ENCODE measurements at regions not wholly inside any gene's neighbourhood (a gene's known extent, or its start where the extent isn't known, plus 50 kb on each side); places are given as distances from the start of the nearest gene placed in this dataset.

DNA sequence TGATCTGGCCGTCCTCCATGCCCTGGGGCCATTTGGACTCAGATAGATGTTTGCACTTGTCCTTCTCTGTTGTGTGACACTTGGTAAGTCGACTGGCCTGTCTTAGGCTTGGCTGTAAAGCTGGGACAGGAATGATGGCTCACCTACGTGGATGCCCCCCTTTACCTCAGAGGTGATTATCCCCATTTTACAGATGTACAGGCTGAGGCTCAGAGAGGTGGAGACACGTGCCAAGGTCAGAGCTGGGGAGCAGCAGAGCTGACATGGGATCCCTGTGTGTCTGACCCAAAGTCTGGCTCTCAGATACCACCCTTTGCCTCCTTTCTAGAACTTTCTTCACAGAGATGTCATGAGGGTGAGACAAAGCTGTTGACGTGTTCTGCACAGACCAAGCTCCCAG is 71.3 kb upstream of the CIBAR2 start:
- in situ Hi-C loops (cut with HindIII; ENCODE audit: low sequenced_read_pairs) = no loop called here
- no peak overlapping the region for H3K4me3 ChIP-seq (ENCODE audit: low read depth, low read length)
- no peak for DNase-seq (ENCODE audit: low read depth)
- TF ChIP-seq, protein P1, sequence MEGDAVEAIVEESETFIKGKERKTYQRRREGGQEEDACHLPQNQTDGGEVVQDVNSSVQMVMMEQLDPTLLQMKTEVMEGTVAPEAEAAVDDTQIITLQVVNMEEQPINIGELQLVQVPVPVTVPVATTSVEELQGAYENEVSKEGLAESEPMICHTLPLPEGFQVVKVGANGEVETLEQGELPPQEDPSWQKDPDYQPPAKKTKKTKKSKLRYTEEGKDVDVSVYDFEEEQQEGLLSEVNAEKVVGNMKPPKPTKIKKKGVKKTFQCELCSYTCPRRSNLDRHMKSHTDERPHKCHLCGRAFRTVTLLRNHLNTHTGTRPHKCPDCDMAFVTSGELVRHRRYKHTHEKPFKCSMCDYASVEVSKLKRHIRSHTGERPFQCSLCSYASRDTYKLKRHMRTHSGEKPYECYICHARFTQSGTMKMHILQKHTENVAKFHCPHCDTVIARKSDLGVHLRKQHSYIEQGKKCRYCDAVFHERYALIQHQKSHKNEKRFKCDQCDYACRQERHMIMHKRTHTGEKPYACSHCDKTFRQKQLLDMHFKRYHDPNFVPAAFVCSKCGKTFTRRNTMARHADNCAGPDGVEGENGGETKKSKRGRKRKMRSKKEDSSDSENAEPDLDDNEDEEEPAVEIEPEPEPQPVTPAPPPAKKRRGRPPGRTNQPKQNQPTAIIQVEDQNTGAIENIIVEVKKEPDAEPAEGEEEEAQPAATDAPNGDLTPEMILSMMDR (IDR thresholded peaks at IDR 0.05; ENCODE audit: low read depth, low read length, missing control alignments) = no peak

DNA sequence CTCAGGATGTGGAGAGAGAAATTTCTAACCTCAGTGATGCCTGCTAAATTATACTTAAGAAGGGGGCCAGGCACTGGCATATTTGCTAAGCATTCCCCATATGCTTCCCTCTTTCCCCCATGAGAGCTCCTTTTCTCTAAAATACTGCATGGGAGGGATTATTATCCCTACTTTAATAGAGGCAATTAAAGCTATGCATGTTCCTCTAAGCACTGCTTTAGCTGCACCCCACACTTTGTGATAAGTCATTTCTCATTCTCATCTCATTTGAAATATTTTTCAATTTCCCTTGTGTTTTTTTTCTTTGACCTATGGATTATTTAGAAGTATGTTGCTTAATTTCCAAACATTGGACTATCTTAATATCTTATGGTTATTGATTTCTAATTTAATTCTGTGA is 72.1 kb upstream of the CIBAR2 start:
- in situ Hi-C loops (cut with HindIII; ENCODE audit: low sequenced_read_pairs) = no loop called here
- H3K4me3 ChIP-seq (ENCODE audit: low read depth, low read length) = no peak overlapping the region
- TF ChIP-seq, protein P1 (IDR thresholded peaks at IDR 0.05; ENCODE audit: low read depth, low read length, missing control alignments) = no peak
- no peak for DNase-seq (ENCODE audit: low read depth)

DNA sequence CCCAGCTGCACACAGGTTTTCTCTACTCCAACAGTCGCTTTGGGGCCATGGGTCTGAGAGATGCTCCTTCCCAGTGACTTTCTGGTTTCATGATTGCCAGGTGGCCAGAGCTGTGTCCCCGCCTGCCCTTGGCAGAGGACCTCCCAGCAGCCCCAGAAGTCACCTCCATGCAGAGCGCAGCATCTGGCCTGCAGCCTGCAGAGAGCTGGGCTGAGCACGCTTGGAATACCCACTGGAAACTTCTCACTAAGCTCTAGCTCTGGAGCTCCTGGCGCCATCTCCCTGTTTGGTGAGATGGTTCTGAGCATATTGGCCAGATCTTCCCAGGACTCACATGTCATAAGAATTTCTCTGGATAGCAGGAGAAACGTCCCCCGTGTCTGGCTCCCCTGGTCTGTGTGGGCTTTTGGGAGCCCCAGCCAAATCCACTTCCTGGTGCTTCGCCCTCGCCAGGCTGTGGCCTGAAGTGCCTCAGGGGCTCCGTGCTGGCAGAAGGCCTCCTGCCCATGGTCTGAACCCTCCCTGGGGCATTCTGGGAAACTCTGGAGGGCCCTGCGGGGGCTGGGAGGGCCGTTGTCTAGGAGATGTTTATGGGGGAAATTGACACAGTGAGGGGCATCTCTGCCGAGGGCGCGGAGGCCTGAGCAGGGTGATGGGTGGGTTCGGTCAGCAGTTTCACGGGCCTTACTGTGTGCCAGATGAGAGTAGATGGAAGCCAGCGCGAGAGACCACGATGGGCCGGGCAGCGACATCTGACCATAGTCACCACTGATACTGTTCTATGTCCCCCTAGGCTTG is 73.2 kb upstream of the CIBAR2 start:
- H3K4me3 ChIP-seq (ENCODE audit: low read depth, low read length) = no peak overlapping the region
- DNase-seq (ENCODE audit: low read depth) = no peak
- in situ Hi-C loops (cut with HindIII; ENCODE audit: low sequenced_read_pairs) = no loop called here
- TF ChIP-seq, protein P1 (IDR thresholded peaks at IDR 0.05; ENCODE audit: low read depth, low read length, missing control alignments) = no peak

DNA sequence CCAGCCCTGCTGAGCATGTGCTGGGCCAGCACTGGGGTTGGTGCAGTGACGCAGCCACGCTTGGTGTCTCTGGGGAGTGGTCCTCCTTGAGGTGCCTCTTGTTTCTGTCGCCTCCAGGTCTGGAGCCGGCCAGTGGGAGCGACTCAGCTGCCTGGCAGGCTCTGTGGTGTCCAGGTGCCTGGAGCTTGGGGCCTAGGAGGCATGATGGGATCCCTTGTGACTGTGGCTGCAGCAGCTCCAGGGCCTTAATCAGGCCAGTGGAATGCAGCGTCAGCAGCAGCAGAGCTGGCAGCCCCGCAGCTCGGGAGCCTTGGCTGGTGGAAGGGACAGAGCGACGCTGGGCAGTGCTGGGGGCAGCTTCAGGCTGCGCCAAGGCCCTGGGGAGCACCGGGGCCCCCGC is 74.7 kb upstream of the CIBAR2 start:
- TF ChIP-seq, protein P1 (IDR thresholded peaks at IDR 0.05; ENCODE audit: low read depth, low read length, missing control alignments) = no peak
- H3K4me3 ChIP-seq (ENCODE audit: low read depth, low read length) = no peak overlapping the region
- no peak for DNase-seq (ENCODE audit: low read depth)
- in situ Hi-C loops (cut with HindIII; ENCODE audit: low sequenced_read_pairs) = no loop called here

DNA sequence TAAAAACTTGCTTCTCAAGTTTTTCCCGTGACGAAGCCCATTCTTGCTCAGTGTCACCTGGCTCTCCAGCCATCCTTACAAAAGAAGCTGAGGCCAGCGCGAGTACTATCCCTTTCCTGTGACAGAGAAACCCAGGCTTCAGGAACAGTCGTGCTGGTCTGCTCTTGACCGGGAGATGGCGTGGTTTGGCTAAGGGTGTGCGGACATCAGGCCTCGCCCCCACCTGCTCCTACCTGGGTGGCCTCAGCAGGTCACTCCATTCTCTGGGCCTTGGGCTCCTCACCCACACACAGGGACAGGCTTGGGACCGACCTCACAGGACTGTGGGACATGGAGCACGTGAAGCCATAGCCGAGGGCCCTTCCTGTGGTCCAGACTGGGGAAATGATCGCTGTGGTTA is 75.2 kb upstream of the CIBAR2 start:
- no peak overlapping the region for H3K4me3 ChIP-seq (ENCODE audit: low read depth, low read length)
- in situ Hi-C loops (cut with HindIII; ENCODE audit: low sequenced_read_pairs) = no loop called here
- DNase-seq (ENCODE audit: low read depth) = no peak
- TF ChIP-seq, protein P1 (IDR thresholded peaks at IDR 0.05; ENCODE audit: low read depth, low read length, missing control alignments) = no peak

DNA sequence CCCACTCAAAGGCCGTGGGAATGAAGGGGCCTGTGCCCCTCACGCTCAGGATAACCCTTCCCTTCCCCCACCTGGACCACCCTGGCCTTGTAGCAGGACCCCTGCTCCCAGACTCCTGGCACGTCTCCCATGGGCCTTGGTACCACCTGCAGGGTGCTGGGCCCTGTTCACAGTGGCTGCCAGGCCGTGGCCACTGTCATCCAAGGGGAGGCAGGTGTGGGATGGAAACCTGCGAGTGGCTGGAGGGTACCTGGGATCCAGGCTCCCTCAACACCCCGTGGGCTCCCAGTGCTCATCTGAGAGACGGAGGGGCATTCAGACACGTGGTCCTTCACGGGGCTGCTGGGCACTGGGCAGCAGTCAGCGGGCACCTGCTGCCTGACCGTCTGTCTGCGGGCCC is 75.6 kb upstream of the CIBAR2 start:
- DNase-seq (ENCODE audit: low read depth) = no peak
- TF ChIP-seq, protein P1 (IDR thresholded peaks at IDR 0.05; ENCODE audit: low read depth, low read length, missing control alignments) = no peak
- H3K4me3 ChIP-seq (ENCODE audit: low read depth, low read length) = no peak overlapping the region
- in situ Hi-C loops (cut with HindIII; ENCODE audit: low sequenced_read_pairs) = no loop called here
